GM12864 (cell line): ENCODE measurements at regions not wholly inside any gene's neighbourhood (a gene's known extent, or its start where the extent isn't known, plus 50 kb on each side); places are given as distances from the start of the nearest gene placed in this dataset.

ENCODE experiments used
- DNase-seq: peaks from one replicate; pipeline ENCODE4 v3.0.0-alpha.2; 2011; ENCODE audit warnings: low read depth
- H3K4me3 ChIP-seq: 2 replicates; pipeline ENCODE4 v1.5.1; 2011; ENCODE audit warnings: mild to moderate bottlenecking, low read depth, low read length, control low read depth
- TF ChIP-seq, protein P1 (sequence below): IDR thresholded peaks from 2 replicates; pipeline ENCODE4 v1.5.1; 2011; ENCODE audit warnings: low read depth, mild to moderate bottlenecking, moderate library complexity, low read length, control low read depth, inconsistent platforms; ENCODE audit errors: missing control alignments

DNA sequence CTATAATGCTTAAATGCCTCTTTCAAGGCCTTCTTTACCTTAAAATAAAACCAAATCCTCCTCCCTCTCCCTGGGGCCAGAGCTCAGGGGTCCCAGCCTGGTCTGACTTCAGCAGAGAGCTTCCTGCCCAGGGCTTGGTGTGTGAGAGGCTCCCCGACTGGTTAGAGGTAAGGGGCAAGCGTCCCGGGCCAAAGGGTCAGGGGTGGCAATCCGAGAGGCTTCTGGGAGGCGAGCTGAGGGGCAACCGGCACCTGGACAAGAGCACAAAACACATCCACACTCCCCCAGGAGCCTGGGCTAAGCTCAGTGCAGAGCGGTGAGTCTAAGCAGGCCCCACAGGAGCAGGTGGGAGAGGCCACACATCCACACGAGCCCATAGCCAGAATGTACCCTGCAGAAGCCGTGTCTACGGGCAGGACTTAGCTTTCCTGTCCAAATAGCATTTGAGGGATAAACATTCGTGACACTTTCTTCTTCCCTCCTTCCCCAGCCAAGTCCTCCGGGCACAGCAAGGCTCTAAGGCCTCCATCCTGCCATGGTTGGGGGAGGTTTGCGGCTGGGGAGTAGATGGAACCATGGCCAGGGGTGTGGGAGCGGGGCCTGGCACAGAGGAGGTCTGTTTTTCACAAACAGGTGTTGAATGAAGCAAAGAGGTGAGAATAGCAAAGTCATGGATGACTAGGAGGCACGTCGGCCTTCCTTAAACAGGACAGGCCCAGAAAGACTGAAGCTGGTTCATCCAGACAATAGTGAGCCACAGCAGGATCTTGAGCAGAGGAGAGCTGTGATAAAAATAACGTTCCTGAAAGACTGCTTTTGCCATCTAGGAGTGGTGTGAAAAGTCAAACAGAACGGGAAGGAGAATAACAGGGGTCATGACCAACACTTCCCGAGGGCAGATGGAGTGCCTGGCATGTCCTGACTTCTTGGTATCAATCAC lies 98.7 kb upstream of the IQSEC1 start:
- TF ChIP-seq, protein P1, sequence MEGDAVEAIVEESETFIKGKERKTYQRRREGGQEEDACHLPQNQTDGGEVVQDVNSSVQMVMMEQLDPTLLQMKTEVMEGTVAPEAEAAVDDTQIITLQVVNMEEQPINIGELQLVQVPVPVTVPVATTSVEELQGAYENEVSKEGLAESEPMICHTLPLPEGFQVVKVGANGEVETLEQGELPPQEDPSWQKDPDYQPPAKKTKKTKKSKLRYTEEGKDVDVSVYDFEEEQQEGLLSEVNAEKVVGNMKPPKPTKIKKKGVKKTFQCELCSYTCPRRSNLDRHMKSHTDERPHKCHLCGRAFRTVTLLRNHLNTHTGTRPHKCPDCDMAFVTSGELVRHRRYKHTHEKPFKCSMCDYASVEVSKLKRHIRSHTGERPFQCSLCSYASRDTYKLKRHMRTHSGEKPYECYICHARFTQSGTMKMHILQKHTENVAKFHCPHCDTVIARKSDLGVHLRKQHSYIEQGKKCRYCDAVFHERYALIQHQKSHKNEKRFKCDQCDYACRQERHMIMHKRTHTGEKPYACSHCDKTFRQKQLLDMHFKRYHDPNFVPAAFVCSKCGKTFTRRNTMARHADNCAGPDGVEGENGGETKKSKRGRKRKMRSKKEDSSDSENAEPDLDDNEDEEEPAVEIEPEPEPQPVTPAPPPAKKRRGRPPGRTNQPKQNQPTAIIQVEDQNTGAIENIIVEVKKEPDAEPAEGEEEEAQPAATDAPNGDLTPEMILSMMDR, result no peak
- DNase-seq, result no peak

DNA sequence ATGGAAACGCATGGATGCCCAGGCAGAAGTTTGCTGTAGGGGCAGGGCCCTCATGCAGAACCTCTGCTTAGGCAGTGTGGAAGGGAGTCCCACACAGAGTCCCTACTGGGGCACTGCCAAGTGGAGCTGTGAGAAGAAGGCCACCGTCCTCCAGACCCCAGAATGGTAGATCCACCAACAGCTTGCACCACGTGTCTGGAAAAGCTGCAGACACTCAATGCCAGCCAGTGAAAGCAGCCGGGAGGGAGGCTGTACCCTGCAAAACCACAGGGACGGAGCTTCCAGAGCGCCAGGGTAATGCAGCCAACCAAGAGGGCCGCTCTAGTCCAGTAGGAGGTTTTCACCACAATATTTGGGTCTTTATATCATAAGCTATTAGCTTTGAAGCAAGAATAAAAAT lies 97.1 kb upstream of the IQSEC1 start:
- no peak for DNase-seq
- TF ChIP-seq, protein P1, result no peak
- H3K4me3 ChIP-seq, result no peak overlapping the region

More for the DNA sequence above, 98.7 kb upstream of the IQSEC1 start:
- no peak overlapping the region for H3K4me3 ChIP-seq

DNA sequence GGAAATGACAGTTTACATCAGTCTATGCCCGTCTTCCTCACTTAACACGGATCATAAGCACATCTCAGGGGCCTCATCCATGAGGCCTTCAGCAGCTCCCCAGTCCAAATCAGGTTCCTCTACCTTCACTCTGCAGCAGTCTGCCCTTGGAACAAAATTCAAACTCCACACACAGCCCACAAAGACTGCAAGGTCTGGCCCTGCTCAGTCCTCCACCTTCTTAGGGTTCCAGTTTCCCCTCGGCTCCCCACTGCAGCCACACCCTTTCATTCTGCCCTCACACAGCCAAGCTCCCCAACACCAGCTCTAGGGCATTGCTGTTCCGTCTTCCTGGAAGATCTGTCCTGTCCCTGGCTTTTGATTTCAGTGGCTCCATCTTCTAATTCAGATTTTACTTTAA lies 95.2 kb upstream of the IQSEC1 start:
- no peak for DNase-seq
- TF ChIP-seq, protein P1, result no peak
- no peak overlapping the region for H3K4me3 ChIP-seq

DNA sequence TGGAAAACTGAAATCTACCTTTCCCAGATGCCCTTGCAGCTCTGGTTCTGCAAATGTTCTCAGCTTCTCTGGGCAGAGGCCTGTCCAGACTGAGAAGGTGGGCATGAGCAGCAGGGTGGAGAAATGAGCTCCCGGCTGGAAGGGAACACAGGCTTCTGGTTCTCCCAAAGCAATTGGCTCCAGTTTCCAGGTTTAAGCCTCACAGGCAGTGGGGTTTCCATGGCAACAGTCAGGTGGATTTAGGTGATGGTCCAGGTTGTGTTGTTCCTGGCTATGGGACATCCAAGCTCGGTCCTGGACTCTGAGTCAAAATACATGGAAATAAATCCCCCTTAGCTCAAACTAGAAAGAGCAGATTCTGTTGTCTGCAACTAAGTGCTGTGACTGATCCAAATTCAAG lies 94.6 kb upstream of the IQSEC1 start:
- no peak overlapping the region for H3K4me3 ChIP-seq
- TF ChIP-seq, protein P1, result no peak
- DNase-seq, result no peak

DNA sequence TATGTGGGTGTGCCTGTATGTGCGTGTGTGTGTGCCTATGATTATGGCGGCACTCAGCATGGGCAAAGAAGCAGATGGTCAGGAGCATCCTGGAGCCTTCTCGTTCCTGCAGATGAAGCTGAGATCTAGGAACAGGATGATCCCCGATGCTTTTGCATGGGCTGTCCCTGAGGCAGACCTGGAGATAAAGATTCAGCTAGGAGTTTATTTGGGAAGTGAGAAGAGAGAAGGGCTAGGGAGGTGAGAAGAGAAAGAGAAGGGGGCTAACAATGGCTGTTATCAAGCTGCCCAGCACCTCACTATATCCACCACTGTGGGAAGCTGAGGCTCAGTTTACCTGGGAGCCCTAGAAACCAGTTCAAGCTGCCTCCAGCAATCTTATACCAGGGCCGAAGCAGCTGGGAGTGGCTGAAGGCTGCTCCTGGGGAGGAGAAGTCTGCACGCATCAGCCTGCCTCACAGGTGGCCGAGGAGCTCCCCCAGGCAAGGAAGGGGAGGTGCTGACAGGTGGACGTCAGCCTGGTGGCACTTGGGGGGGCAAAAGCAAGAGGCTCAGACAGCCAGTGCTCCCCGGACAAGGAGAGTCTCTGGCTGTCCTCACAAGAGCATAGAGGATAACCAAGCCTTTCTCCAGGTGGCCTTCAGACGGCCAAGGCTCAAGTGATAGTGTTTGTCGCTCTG lies 94.0 kb upstream of the IQSEC1 start:
- TF ChIP-seq, protein P1, result no peak
- no peak overlapping the region for H3K4me3 ChIP-seq
- DNase-seq, result no peak

DNA sequence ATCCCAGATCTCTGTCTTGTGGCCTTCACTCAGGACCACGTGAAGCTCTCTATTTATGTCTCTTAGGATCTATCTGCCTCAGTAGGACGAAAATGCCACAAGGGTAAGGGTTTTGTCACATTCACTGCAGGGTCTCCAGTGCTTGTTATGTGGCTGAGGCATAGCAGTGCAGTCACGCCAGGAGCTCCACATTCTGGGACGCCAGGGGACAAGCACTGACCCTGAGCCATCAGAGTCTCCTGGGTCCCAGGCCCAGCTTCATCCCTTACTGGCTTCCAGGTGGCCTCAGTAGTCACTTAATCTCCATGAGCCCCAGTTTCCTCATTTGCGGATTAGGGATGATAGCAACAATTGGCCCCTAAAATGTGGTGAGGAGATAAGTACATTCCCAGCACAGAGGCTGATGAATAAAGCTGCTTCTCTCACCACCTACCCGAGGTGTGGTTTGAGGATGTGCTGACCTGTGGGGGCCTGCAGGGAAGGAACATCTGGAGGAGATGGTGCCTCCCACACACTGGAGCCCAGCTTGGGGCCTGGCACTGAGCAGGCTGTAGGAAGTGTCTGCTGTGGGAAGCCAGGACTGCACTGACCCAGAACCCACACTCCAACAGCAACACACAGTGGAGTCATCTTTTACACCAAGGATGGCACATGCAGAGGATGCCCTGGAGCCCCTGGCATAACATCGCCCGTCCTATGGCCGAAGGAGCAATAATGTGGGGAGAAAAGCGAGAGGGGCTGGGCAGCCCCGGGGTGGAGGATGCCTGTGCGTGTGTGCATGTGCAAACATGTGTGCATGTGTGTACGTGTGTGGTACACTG lies 93.2 kb upstream of the IQSEC1 start:
- H3K4me3 ChIP-seq, result no peak overlapping the region
- DNase-seq, result no peak
- TF ChIP-seq, protein P1, result no peak
